WTC11 (cell line): ENCODE measurements at regions not wholly inside any gene's neighbourhood (a gene's known extent, or its start where the extent isn't known, plus 50 kb on each side); places are given as distances from the start of the nearest gene placed in this dataset.

Experiments
- CTCF ChIP-seq: fragments of 200-600 bp; IDR thresholded peaks from 2 replicates; pipeline ENCODE4 v1.8.0; 2022; ENCODE audit warnings: antibody characterized with exemption
- E2F4 ChIP-seq: sonication (generic); formaldehyde crosslinking; IDR thresholded peaks from 2 replicates; pipeline ENCODE4 v1.8.1; 2022; ENCODE audit warnings: low read depth, mild to moderate bottlenecking, moderate library complexity, missing genetic modification reagents, borderline replicate concordance
- ELF4 ChIP-seq: sonication (generic); formaldehyde crosslinking; IDR thresholded peaks from 2 replicates; pipeline ENCODE4 v1.8.1; 2022; ENCODE audit warnings: low read depth, mild to moderate bottlenecking, moderate library complexity, missing genetic modification reagents
- ESRRA ChIP-seq: sonication (generic); formaldehyde crosslinking; IDR thresholded peaks from 2 replicates; pipeline ENCODE4 v1.8.1; 2022; ENCODE audit warnings: mild to moderate bottlenecking, missing genetic modification reagents, borderline replicate concordance
- ETV6 ChIP-seq: sonication (generic); formaldehyde crosslinking; IDR thresholded peaks from 2 replicates; pipeline ENCODE4 v1.8.1; 2022; ENCODE audit warnings: mild to moderate bottlenecking, missing genetic modification reagents
- JAZF1 ChIP-seq: fragments of 250-450 bp; sonication (Bioruptor Pico); IDR thresholded peaks from 2 replicates; pipeline ENCODE4 v1.9.0; 2021; ENCODE audit warnings: moderate library complexity, mild to moderate bottlenecking, inconsistent platforms
- MAX ChIP-seq: sonication (generic); formaldehyde crosslinking; IDR thresholded peaks from 2 replicates; pipeline ENCODE4 v1.8.0; 2022; ENCODE audit warnings: mild to moderate bottlenecking, missing genetic modification reagents
- SP1 ChIP-seq: sonication (generic); formaldehyde crosslinking; conservative IDR thresholded peaks from 2 replicates; pipeline ENCODE4 v1.8.1; 2022; ENCODE audit warnings: missing genetic modification reagents
- ZBTB43 ChIP-seq: sonication (generic); formaldehyde crosslinking; IDR thresholded peaks from 2 replicates; pipeline ENCODE4 v1.8.1; 2023; ENCODE audit warnings: mild to moderate bottlenecking, missing genetic modification reagents
- ZNF263 ChIP-seq: sonication (generic); formaldehyde crosslinking; IDR thresholded peaks from 2 replicates; pipeline ENCODE4 v1.8.1; 2022; ENCODE audit warnings: low read depth, mild to moderate bottlenecking, moderate library complexity, missing genetic modification reagents

GRCh38 chr11:80542704-80543103, 1101.9 kb upstream of the TENM4 start:
- TF ChIP-seq ZNF263, result no peak
- TF ChIP-seq CTCF, result no peak
- TF ChIP-seq ESRRA, result no peak
- TF ChIP-seq E2F4 (CRISPR knock-in tag), result no peak
- TF ChIP-seq ZBTB43 (CRISPR knock-in tag), result no peak
- no peak for TF ChIP-seq MAX (CRISPR knock-in tag)
- TF ChIP-seq JAZF1 (CRISPR knock-in tag), result no peak
- no peak for TF ChIP-seq SP1 (CRISPR knock-in tag)
- no peak for TF ChIP-seq ELF4 (CRISPR knock-in tag)
- TF ChIP-seq ETV6, result no peak
